ENCODE measurements at regions not wholly inside any gene's neighbourhood (a gene's known extent, or its start where the extent isn't known, plus 50 kb on each side); places are given as distances from the start of the nearest gene placed in this dataset.

- DNase-seq (no peak), ATAC-seq (no peak)
- Histone ChIP-seq H3K27ac (no peak overlapping the region), H3K36me3 (ENCODE audit: insufficient read depth in 1 of 2, low read depth in 1 of 2) (no peaks in the 10 kb centered on the region), H3K4me3 (no peak overlapping the region), H3K9me3 (no peaks in the 10 kb centered on the region), H3K4me1 (no peaks in the 10 kb centered on the region), H3K27me3 (ENCODE audit: insufficient read depth in 3 of 3, low read length in 2 of 3) (no peaks in the 10 kb centered on the region)
- intact Hi-C loops (cut with DNase I), result no loop called here
- WGBS, 3 donors, result 87 to 97% (median 94%) methylated on average over 2 of the region's 2 CpGs
- TF ChIP-seq CTCF (IDR thresholded peaks at IDR 0.05), result no peak
These were observed 610.0 kb upstream of the RAB6C start for GRCh38 chr2:129369437-129369836.

- H3K4me1 ChIP-seq, result no peaks in the 10 kb centered on the region
- H3K9me3 ChIP-seq, result no peaks in the 10 kb centered on the region
- ATAC-seq, result no peak
- H3K36me3 ChIP-seq (ENCODE audit: insufficient read depth in 1 of 2, low read depth in 1 of 2), result no peaks in the 10 kb centered on the region
- no peak overlapping the region for H3K4me3 ChIP-seq
- 44 to 63% (median 51%) methylated on average over 7 of the region's 7 CpGs for WGBS, 3 donors
- DNase-seq, result no peak
- intact Hi-C loops (cut with DNase I), result no loop called here
- TF ChIP-seq CTCF (IDR thresholded peaks at IDR 0.05), result no peak
- no peak overlapping the region for H3K27ac ChIP-seq
- no peaks in the 10 kb centered on the region for H3K27me3 ChIP-seq (ENCODE audit: insufficient read depth in 3 of 3, low read length in 2 of 3)
These were observed 605.0 kb upstream of the RAB6C start for GRCh38 chr2:129374452-129374851.

- H3K36me3 ChIP-seq (ENCODE audit: insufficient read depth in 1 of 2, low read depth in 1 of 2), result no peaks in the 10 kb centered on the region
- no peaks in the 10 kb centered on the region for H3K9me3 ChIP-seq
- no peaks in the 10 kb centered on the region for H3K27me3 ChIP-seq (ENCODE audit: insufficient read depth in 3 of 3, low read length in 2 of 3)
- 87 to 88% (median 87%) methylated on average over 13 of the region's 13 CpGs for WGBS, 3 donors
- no peak for TF ChIP-seq CTCF (IDR thresholded peaks at IDR 0.05)
- no peak overlapping the region for H3K4me3 ChIP-seq
- DNase-seq (no peak), ATAC-seq (no peak)
- no peaks in the 10 kb centered on the region for H3K4me1 ChIP-seq
- no peak overlapping the region for H3K27ac ChIP-seq
- intact Hi-C loops (cut with DNase I), result no loop called here
These were observed 603.6 kb upstream of the RAB6C start for GRCh38 chr2:129375632-129376425.

GRCh38 chr2:129376426-129377077 is 602.9 kb upstream of the RAB6C start:
- TF ChIP-seq CTCF (IDR thresholded peaks at IDR 0.05), result no peak
- Histone ChIP-seq H3K27me3 (ENCODE audit: insufficient read depth in 3 of 3, low read length in 2 of 3) (no peaks in the 10 kb centered on the region), H3K4me3 (no peak overlapping the region), H3K27ac (no peak overlapping the region), H3K36me3 (ENCODE audit: insufficient read depth in 1 of 2, low read depth in 1 of 2) (no peaks in the 10 kb centered on the region), H3K9me3 (peaks cover 5% of the 10 kb centered on the region), H3K4me1 (no peaks in the 10 kb centered on the region)
- DNase-seq (no peak), ATAC-seq (no peak)
- intact Hi-C loops (cut with DNase I), result no loop called here
- 73 to 78% (median 75%) methylated on average over 15 to 16 of the region's 16 CpGs for WGBS, 3 donors

All from psoas muscle (tissue), 7 donors.